Calu3 (cell line): ENCODE measurements at regions not wholly inside any gene's neighbourhood (a gene's known extent, or its start where the extent isn't known, plus 50 kb on each side); places are given as distances from the start of the nearest gene placed in this dataset.
"Not testable (repeated sequence)": the region's sequence is repeated elsewhere in the genome, so short reads cannot be mapped to it uniquely, and the experiment has no call there.

ENCODE experiments used
- BruUV-seq: library from RNA; stranded (reverse); fragments of 400-500 nt; replicated peaks from 2 replicates; lab custom pipeline; 2021; lab: Mats Ljungman, UMichigan
- CTCF ChIA-PET: fragments of 300-600 bp; sonication (Branson Sonifier 250); formaldehyde crosslinking; loops from one replicate; lab custom pipeline; 2022; ENCODE audit warnings: antibody characterized with exemption; lab: Charles Lee
- DNase-seq: peaks from one replicate; pipeline ENCODE4 v3.0.0; 2022
- H3K27ac Mint-ChIP-seq: one replicate; pipeline ENCODE4 v1.8.0; 2022; ENCODE audit warnings: mixed read lengths; ENCODE audit not compliant: unreplicated experiment
- H3K27me3 Mint-ChIP-seq: one replicate; pipeline ENCODE4 v1.8.0; 2022; ENCODE audit warnings: mixed read lengths; ENCODE audit not compliant: unreplicated experiment
- H3K36me3 Mint-ChIP-seq: one replicate; pipeline ENCODE4 v1.8.0; 2022; ENCODE audit warnings: mild to moderate bottlenecking, moderate library complexity, mixed read lengths; ENCODE audit not compliant: insufficient read depth, unreplicated experiment
- H3K4me1 Mint-ChIP-seq: one replicate; pipeline ENCODE4 v1.8.0; 2022; ENCODE audit warnings: mild to moderate bottlenecking, low read depth, mixed read lengths; ENCODE audit not compliant: unreplicated experiment
- H3K4me3 Mint-ChIP-seq: one replicate; pipeline ENCODE4 v1.8.0; 2022; ENCODE audit warnings: mild to moderate bottlenecking, low read depth, moderate library complexity, mixed read lengths; ENCODE audit not compliant: unreplicated experiment
- H3K9me3 Mint-ChIP-seq: one replicate; pipeline ENCODE4 v1.8.0; 2022; ENCODE audit warnings: low read depth, mixed read lengths; ENCODE audit not compliant: unreplicated experiment
- intact Hi-C: fragments of 100-400 bp; cut with micrococcal nuclease; formaldehyde crosslinking; loops from one replicate; pipeline ENCODE4 v1.10.0; 2022; ENCODE audit not compliant: unreplicated experiment
- TF ChIP-seq, protein P1 (sequence below): fragments of 200-600 bp; IDR thresholded peaks from one replicate; pipeline ENCODE4 v1.8.0; 2022; ENCODE audit warnings: antibody characterized with exemption; ENCODE audit not compliant: unreplicated experiment

DNA sequence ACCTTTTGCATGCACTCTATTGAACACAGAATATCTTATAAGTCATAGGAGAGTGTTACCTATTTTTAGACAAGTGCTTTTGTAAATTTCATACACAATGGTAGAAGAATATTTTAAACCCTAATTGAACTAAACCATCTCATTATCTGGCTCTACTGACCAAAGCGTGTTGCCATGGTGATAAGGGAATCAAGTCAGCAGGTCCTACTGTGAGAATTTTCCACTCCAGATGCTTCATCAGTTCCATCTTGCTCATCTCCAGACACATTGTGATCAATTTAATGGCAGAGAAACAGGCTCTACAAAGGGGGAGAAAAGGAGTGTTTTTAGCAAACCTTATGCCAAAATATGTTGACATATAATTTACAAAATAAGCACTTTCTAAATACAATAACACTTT lies 621.9 kb upstream of the GHITM start:
- Mint-ChIP-seq H3K4me3 (no peak overlapping the region), H3K4me1 (no peaks in the 10 kb centered on the region), H3K36me3 (no peaks in the 10 kb centered on the region), H3K9me3 (peaks cover 9% of the 10 kb centered on the region), H3K27me3 (no peaks in the 10 kb centered on the region), H3K27ac (no peak overlapping the region)
- DNase-seq, result no peak
- no TSS peak for BruUV-seq
- CTCF ChIA-PET, result no interaction called here
- TF ChIP-seq, protein P1, sequence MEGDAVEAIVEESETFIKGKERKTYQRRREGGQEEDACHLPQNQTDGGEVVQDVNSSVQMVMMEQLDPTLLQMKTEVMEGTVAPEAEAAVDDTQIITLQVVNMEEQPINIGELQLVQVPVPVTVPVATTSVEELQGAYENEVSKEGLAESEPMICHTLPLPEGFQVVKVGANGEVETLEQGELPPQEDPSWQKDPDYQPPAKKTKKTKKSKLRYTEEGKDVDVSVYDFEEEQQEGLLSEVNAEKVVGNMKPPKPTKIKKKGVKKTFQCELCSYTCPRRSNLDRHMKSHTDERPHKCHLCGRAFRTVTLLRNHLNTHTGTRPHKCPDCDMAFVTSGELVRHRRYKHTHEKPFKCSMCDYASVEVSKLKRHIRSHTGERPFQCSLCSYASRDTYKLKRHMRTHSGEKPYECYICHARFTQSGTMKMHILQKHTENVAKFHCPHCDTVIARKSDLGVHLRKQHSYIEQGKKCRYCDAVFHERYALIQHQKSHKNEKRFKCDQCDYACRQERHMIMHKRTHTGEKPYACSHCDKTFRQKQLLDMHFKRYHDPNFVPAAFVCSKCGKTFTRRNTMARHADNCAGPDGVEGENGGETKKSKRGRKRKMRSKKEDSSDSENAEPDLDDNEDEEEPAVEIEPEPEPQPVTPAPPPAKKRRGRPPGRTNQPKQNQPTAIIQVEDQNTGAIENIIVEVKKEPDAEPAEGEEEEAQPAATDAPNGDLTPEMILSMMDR, result no peak
- intact Hi-C loops, result no loop called here

DNA sequence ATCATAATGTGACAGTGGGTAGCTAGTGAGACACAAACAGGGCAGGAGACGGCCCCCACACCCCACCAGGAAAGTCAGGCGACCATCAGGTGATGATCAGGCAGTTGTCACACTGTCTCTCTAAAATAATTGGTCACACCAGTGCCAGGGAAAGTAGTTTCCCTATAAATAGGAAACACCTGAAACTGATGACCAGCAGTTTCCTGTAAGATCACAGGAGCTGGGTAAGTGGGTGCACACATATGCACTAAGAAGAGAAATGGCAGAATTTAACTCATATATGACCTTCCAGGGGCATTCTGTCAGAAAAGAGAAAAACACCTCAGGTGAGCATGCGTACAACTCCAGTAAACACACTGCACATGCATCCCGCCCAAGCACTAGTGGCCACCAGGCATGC lies 620.5 kb upstream of the GHITM start:
- H3K27ac Mint-ChIP-seq, result no peak overlapping the region
- H3K36me3 Mint-ChIP-seq, result no peaks in the 10 kb centered on the region
- H3K4me1 Mint-ChIP-seq, result no peaks in the 10 kb centered on the region
- intact Hi-C loops, result no loop called here
- TF ChIP-seq, protein P1, result no peak
- H3K27me3 Mint-ChIP-seq, result no peaks in the 10 kb centered on the region
- no peak overlapping the region for H3K4me3 Mint-ChIP-seq
- peaks cover 6% of the 10 kb centered on the region for H3K9me3 Mint-ChIP-seq
- no peak for DNase-seq
- no TSS peak for BruUV-seq
- CTCF ChIA-PET, result no interaction called here

DNA sequence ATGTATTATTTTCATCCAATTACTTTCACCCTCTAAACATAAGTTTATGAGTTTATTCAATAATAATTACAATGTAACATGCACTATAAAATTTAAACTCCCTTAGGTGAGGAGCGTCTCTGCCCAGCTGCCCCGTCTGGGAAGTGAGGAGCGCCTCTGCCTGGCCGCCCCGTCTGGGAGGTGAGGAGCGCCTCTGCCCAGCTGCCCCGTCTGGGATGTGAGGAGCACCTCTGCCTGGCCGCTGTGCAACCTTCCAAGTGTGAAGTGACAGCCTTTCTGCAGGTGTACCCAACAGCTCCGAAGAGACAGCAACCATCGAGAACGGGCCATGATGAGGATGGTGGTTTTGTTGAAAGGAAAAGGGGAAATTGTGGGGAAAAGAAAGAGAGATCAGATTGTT lies 618.9 kb upstream of the GHITM start:
- H3K27me3 Mint-ChIP-seq, BruUV-seq, CTCF ChIA-PET, intact Hi-C loops, DNase-seq, H3K27ac Mint-ChIP-seq, H3K36me3 Mint-ChIP-seq, H3K4me3 Mint-ChIP-seq, H3K4me1 Mint-ChIP-seq: not testable (repeated sequence)
- peaks cover 16% of the 10 kb centered on the region for H3K9me3 Mint-ChIP-seq

DNA sequence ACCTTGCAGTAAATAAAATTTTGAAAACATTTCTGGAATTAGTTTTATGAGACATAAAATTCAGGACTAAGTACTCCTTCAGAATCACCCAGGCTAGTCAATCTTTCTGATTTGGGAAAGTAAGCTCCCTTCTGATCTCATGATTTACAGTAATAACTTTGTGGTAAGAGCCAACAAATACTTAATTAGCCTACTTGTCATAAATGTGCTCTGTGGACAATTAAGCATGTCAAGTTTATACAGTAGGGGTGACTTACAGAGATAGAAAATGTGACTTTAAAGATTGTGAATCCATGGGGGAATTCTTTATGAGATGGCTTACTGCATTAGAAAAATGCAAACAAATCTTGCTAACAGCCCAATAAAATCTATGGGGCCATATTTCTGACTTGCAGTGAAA lies 616.9 kb upstream of the GHITM start:
- TF ChIP-seq, protein P1, result no peak
- BruUV-seq, result no TSS peak
- no peak overlapping the region for H3K27ac Mint-ChIP-seq
- peaks cover 18% of the 10 kb centered on the region for H3K9me3 Mint-ChIP-seq
- no peaks in the 10 kb centered on the region for H3K36me3 Mint-ChIP-seq
- DNase-seq, result no peak
- H3K4me3 Mint-ChIP-seq, result no peak overlapping the region
- intact Hi-C loops, result no loop called here
- CTCF ChIA-PET, result no interaction called here
- no peaks in the 10 kb centered on the region for H3K27me3 Mint-ChIP-seq
- no peaks in the 10 kb centered on the region for H3K4me1 Mint-ChIP-seq

DNA sequence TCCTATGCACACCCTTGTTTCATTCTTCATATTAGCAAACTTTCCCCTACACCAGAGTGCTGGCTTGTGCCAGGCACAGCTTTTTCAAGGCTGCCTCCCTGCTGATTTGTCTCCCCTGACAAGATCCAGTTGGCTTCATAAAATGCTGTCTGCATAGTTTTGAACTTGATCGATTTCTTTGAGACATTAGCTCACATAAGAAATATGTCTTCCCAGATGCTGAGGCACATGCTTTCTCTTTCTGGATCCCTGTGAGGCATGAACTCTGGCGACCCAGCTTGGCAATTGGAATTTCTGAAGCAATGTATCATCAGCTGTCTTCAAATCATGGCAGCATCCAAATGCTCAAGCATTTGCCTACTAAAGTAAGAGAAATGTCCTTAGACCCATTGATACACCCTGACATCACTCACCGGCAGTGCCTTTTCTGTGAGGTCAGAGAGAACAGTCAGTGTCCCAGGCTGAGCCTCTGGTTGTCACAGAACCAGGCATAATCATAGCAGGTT lies 616.4 kb upstream of the GHITM start:
- DNase-seq, result no peak
- Mint-ChIP-seq H3K4me3 (no peak overlapping the region), H3K9me3 (peaks cover 18% of the 10 kb centered on the region), H3K36me3 (no peaks in the 10 kb centered on the region), H3K4me1 (no peaks in the 10 kb centered on the region), H3K27me3 (no peaks in the 10 kb centered on the region), H3K27ac (no peak overlapping the region)
- no TSS peak for BruUV-seq
- intact Hi-C loops, result no loop called here
- CTCF ChIA-PET, result no interaction called here
- TF ChIP-seq, protein P1, result no peak
